TTC549 (cell line): ENCODE measurements at regions not wholly inside any gene's neighbourhood (a gene's known extent, or its start where the extent isn't known, plus 50 kb on each side); places are given as distances from the start of the nearest gene placed in this dataset.
"Not testable (repeated sequence)": the region's sequence is repeated elsewhere in the genome, so short reads cannot be mapped to it uniquely, and the experiment has no call there.

Experiments
- FAIRE-seq: peaks from 2 replicates; lab custom pipeline; 2012; peaks lifted over from hg19 to GRCh38; lab: Jason Lieb, UNC

DNA sequence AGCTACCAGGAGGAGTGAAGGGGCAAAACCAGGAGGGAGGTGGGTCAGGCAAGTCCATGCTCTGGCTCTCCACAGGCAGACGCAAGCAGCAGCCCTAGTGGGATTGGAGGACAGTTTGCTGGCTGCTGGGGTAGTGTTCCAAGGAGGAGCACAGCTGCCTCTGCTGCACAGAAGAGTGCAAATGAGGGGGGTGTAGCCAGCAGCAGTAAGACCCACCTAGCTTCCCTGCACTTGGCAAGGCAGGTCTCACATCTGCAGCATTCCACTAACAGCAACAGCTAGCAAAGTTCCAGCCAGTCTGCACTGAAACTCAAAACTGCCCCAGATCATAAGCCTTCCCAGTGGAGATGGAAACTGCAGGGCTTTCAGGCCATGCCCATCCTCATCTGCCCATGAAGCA is 405.0 kb downstream of the UTRN start:
- no peak for FAIRE-seq

DNA sequence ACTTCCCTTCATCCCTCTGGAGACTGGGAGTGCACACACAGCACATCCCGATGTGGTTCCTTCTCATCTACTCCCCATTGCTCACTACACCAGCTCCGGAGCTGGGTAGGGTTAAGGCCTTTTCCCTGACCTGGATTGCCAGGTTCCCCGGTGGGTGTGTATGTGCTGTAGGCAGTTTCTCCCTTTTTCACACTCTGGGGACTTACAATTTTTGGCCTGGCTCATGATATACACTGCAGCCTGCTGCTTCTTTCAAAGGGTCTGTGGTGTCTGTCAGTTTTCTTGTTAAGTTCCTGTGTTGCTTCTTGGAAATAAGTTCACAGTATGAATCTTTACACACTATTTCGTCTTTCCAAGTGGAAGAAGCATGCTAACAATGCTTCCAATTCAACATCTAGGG is 405.5 kb downstream of the UTRN start:
- no peak for FAIRE-seq

DNA sequence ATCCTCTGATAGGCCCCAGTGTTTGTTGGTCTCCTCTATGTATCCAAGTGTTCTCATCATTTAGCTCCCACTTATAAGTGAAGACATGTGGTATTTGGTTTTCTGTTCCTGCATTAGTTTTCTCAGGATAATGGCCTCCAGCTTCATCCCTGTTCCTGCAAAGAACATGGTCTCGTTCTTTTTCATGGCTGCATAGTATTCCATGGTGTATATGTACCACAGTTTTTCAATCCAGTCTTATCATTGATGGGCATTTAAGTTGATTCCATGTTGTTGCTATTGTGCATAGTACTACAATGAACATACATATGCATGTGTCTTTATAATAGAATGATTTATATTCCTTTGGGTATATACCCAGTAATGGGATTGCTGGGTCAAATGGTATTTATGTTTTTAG is 406.9 kb downstream of the UTRN start:
- FAIRE-seq, result not testable (repeated sequence)

DNA sequence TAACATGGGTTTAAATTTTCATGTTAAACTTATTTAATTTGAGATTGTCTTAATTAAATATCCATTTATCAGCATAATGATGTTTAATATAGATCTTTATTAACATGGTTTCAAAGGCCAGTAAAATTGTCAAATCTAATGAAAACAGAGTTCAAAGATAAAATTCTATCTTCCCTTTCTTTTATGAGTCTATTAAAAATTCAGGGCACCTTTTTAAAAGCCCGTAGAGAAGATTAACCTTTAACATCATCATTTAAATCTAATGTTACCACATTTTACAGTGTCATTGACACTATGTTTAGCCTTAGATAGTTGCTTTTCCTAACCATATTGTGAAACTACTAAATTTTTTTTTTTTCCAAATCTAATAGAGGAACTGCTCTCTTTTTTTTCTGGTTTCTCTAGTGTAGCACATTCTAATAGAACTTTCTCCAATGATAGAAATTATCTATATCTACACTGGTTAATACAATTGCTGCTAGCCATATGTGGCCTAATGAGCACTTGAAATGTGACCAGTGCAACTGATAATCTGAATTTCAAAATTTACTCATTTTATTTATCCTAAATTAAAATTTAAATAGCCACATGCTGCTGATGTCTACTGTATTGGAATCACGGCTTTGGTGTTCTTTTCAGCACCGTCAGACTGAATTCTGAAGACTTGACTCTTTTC is 410.9 kb downstream of the UTRN start:
- no peak for FAIRE-seq

DNA sequence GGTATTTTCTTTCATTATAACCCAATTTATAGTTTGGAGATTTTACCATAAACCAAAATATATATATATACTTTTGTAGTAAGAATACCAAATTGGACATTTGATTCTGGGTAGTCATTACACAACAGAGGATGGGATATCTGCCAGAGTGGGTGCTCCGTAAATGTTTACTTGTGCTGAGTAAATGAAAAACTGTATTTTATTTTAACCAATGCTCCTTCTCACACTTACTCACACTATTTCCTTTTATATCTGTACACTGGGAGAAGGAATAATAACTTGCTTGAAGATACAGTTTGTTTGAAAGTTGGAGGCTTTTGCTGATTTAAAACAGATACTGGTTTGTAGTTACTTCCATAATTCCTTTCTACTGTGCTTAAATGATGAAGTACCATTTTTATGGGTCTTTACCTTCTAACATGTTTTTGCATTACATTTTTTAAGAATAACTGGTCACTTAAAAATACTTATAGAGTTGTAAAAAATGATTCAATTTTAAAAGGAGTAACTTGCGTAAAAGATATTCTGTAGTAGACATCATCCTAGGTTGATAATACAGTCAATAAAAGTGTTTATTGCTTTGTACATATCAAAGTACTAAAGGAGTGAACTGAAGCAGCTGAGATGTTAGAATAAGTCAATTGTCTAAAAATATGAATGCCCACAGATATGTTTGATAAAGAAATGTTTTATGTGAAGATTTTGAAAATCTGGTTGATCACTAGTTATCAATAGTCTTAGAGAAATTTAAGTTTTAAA is 411.7 kb downstream of the UTRN start:
- no peak for FAIRE-seq

DNA sequence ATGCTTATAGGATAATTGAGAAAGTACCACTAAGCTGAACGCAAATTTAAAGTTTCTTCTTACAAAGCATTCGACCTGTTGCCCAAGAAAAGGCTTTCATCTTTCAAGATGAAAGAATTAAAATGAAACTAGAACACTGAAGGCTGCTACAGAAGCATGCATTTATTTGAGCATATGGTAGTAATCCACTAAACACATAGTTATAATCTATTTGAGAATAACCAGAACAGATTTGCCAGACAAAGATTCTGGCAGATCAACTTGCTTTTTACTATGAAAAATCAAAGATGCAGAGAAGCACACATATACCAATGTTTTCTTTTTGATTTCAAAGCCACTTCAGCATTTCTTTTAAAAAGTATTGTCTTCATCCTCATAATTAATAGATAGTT is 412.2 kb downstream of the UTRN start:
- no peak for FAIRE-seq

DNA sequence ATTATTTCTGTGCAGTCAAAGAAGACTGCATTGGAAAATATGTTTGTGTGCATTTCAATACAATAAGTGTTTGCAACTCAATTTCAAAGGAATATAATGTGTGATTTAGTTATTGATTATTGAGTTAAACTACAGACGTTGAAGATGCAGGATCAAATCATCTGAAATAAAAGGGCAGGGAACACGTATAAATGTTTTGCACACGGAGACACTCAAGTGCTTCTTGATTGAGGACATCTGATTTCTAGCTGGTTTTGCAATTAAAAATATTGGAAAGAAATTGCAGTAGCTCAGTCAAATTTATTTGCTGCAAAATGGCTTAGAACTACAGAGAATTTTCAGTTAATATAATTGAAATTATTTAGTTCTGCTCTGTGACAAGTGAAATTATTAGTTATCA is 412.7 kb downstream of the UTRN start:
- FAIRE-seq, result no peak

DNA sequence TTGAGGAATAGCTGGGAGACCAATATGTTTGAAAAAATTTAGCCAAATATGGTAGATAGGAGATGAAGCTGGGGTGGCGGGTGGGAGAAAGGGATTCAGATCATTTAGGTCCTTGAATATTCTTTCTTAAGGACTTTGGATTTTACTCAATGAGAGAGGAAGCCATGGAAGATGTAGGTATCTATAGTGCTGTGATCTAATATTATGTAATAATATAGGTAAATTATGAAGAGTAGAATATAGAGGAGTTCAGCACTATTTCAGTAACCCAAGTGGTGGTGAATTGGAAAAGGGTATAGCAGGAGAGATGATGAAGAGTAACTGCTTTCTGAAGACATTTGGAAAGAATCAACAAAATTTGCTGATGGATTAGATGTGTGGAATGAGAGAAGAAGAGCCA is 417.6 kb downstream of the UTRN start:
- no peak for FAIRE-seq

DNA sequence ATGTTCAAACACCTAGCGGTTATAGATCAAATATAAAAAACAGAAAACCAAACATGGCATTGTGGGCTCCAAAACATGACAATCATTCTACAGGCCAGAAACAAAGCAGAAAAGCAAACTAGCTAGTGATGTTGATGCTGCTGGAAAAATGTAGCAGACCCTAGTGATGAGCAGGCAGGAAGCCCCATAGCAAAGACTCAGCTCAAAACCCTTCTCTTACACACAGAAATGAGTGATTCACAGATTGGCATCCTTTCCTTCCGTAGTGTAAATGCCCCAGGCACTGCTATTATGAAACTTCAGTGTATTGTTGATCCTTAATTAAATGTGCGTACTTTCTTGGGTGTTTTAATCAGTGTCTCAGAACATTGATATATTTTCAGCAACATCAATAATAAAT is 425.1 kb downstream of the UTRN start:
- FAIRE-seq, result no peak

DNA sequence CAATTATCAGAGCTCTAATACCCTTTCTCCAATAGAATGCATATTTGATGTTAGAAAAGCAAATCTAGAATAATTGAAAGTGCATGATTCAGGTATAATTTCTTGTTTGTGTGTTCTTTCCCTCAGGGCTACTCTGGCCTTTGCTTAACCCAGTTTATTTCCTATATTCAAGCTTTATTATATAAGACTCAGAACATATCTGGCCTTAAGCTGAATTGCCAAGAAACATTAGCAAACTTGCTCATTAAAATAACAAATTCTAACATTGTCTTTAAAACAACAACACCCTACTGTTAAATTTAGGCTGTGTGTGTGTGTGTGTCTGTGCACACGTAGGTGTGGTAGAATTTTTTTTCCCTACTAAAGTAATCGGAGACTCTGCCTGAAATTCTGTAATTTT is 426.5 kb downstream of the UTRN start:
- FAIRE-seq, result no peak

DNA sequence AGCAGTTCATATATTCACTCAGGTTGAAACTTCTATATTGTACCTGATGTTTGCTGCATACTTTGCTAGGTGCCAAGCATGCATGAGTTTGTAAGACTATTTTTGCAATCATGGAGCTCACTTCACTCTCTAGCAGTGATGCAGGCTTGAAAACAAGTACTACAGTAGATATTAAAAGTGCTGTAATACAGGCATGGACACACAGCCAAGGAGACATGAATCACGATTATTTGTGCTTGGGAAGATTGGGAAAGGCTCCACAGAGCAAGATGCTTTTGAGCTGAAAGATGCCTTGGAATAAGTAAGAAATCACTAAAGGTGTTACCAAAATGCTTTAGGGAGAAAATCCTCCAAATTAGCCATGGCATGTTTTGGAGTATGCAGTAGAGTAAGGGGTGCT is 427.4 kb downstream of the UTRN start:
- FAIRE-seq, result no peak

DNA sequence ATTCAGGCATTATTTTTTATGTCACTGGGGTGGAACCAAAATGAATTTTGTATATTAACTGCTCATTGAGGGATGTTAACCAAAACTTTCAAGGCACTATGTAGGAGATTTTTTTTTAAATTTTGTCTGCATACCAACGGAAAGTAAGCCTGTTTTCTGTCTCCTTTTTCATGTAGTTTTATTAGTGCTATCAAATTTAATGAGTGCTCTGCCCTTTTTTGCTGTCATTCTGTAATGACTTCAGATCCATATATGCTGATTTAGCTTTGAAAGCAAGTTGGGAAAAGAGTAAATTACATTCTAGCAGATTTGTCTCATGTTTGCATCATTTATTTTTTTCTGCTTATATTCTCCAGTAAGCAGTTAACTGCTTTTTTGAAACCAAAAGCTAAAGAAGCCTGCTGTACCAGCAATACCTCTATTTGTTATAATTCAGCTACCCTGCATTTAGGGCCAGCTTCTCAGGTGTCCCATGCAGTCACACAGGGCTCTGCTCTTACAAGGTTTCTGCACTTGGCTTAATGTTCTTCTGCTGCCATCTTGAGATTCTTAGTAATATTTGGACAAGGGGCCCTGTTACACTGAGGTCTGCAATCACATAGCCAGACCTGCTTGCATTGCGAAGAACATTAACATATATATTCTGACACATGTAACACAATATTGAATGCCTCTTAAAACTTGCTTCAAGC is 429.0 kb downstream of the UTRN start:
- FAIRE-seq, result no peak

DNA sequence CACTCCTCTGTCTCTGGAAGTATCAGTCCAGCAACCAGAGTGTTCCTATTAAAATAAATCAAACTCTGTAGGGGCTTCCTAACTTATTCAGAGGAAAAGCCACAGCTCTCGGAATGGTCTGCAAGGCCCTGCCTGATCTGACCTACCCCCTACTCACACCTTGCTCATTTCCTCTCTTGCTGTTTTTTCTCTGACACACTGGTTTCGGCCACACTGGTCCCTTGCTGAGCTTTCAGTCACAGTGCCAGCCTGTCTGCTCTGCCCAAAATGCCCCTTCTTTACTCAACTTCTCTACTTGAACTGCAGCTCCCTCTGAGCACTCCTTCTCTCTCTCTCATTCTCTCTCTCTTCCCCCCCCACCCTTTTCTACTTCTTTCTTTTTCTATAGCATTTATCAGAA is 430.2 kb downstream of the UTRN start:
- no peak for FAIRE-seq

DNA sequence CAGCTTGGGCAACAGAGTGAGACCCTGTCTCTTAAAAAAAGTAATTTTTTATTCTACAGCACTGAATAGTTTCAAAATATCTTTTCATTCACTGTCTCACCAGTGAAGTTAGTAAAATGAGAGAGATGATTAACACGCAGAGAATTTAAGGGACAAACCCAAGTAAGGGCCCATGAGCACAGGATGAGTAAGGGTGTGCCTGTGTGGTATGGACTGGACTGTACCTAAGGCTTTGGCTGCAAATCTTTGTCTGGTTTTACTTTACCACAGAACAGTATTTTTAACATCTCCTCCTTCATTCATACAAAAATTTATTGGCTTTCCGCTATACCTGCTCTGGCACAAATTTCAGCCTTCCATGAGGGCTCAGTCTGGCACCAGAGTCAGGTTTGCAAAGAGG is 433.3 kb downstream of the UTRN start:
- FAIRE-seq, result no peak

DNA sequence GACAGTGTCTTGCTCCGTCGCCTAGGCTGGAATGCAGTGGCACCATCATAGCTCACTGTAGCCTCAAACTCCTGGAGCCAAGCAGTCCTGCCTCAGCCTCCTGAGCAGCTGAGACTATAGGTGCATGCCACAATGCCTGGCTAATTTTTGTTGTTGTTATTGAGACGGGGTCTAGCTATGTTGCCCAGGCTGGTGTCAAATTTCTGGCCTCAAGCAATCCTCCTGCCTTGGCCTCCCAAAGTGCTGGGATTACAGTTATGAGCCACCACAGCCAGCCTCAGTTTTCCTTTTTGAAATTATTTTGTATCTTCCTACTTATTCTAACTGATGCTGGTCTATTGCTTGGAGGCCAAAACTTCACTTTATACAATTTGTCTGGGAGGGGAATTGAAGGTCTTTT is 436.1 kb downstream of the UTRN start:
- no peak for FAIRE-seq

DNA sequence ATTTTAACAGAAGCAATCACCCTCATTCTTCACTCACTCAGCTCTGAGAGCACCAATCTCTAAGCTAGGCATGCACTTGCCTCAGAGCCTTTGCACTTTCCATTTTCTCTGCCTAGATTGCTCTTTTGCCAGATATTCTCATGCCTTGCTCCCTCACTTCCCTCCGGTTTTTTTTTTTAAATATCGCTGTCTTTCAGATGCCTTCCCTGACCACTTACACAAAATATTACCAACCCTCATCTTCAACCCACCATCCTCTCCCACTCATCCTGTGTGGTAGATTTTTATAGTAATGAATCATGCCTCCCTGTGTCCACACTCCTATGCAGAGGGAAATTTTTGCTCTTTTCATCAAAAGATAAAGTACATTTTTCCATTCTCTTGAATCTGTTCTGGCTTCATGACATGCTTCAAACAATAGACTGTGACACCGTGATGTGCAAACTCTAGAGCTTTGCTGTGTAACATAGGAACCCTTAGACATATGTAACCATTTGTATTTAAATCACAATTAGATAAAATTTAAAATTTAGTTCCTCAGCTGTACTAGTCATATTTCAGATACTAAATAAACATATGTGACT is 437.1 kb downstream of the UTRN start:
- FAIRE-seq, result no peak

DNA sequence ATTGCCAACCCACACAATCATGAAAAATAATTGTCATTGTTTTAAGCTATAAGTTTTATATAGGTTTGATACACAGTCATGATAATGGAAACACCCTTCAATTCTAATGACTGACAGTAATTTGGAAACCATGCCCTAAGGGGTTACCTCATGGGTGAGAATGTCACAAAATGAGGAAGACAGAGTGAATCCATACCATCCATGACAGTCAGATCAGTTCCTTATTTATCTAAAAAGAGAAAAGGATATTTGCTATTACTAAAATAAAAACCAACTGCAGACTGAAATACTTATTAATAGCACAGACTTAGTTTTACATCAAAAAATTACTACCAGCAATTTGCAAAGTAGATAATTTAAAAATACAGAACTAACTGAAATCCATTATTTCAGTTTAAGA is 437.8 kb downstream of the UTRN start:
- no peak for FAIRE-seq

DNA sequence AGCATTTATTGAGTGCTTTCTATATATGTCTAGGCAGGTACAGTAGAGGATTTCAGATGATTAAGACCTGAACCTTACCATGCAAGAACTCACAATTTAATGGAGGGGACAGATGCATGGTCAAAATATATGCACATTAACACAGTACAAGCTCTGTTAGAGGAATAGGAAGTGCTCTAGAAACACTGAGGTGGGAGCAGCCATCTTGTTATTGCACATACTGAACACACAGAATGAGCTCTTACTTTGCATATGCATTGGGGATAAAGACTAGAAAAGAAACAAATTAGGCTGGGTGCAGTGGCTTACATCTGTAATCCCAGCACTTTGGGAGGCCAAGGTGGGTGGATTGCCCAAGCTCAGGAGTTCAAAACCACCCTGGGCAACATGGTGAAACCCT is 438.3 kb downstream of the UTRN start:
- FAIRE-seq, result no peak

DNA sequence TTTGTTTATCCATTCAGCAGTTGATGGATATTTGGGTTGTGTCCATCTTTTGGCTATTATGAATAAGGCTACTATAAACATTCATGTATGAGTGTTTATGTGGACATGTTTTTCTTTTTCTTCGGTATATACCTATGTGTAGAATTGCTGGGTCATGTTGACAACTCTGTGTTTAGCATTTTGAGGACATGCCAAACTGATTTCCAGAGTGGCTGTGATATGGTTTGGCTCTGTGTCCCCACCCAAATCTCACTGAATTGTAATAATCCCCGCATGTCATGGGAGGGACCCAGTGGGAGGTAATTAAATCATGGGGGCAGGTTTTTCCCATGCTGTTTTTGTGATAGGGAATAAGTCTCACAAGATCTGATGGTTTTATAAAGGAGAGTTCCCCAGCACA is 439.7 kb downstream of the UTRN start:
- no peak for FAIRE-seq

DNA sequence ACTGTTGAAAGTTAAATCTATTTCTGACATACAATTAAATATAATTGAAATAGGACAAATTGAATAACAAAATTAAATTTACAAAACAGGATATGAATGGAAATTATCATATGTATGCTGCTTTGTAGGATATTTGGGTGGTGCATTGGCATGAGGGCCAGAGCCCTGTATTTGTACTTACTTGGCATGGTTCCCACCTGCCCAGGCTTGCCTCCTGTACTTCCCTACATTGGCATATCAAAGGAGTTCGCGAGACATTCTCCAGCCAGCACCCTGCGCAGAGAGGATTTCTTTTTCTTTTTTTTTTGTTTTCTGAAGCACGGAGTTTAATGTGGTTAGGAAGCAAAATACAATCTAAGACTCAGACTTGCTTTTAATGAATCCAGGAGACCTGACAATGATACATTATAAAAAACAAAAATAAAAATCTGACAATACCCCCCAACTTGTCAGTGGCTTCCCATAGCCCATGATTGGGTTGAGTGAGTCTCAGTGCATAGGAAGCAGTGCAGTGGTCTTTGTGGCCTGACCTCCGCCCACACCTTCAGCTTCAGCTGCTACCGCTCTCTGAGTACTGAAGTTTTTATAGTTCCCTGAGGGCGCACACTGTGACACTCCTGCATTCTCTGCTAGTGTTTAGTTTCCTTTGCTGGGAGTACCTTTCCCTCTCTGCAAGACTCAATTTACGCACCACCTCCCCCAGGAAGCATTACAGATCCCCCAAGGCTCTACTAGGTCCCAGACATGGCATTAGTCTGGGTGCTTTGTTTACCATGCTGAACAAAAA is 440.8 kb downstream of the UTRN start:
- no peak for FAIRE-seq

DNA sequence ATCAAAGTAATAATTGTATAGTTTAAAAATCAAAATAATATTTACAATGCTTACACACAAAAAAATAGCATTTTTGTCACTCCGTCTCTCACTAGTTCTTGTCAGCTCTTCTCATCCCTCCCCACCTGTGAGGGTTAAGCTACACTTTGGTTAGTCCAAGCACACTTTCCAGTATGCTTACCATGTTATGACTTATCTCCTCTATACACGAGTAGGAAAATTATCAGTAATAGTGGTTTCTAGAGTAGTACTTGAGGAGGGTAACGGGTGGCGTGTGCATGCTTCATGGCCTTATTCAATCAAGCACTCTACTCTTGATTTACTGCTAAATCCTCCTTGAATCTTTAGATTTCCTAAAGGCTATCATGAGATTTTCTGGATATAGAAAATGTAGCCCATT is 443.7 kb downstream of the UTRN start:
- FAIRE-seq, result no peak

DNA sequence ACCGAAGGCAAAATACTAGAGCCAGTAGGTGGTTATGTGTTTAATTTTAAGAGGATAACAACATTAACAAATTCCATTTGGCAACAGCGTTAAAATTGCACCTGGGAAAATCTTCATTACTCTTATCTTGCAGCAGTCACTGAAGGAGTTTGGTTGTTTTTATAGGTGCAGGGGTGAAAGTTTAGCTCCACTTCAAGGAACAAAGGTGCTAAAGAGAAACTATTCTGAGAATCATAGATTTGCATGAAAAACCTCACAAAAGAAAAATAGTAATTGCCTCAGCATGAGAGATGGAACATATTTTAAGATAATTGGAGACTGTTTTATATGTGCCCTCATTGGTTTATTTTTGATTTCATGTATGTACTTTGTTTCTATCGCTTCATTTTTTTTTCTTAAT is 444.4 kb downstream of the UTRN start:
- no peak for FAIRE-seq
